K562 (cell line): ENCODE measurements at regions not wholly inside any gene's neighbourhood (a gene's known extent, or its start where the extent isn't known, plus 50 kb on each side); places are given as distances from the start of the nearest gene placed in this dataset.

ENCODE experiments used
- ATAC-seq: fragments of 200-7000 bp; cut with Tn5 transposase; 3 replicates; pipeline ENCODE4 v1.9.1; 2020; ENCODE audit warnings: moderate library complexity
- BruUV-seq: library from RNA; stranded (reverse); fragments of 400-500 nt; replicated peaks from 2 replicates; lab custom pipeline; 2021; lab: Mats Ljungman, UMichigan
- CTCF ChIA-PET: fragments of 300-600 bp; formaldehyde crosslinking; extraction: SDS; loops from one replicate; lab custom pipeline; 2021; ENCODE audit warnings: low intra/inter-chr PET ratio; lab: Yijun Ruan, JAX
- POLR2A ChIA-PET: fragments of 300-600, 350-650 bp; sonication (Branson Sonifier 250); formaldehyde crosslinking; extraction: SDS; loops from one replicate; lab custom pipeline; 2021; ENCODE audit warnings: antibody characterized with exemption, inconsistent platforms; lab: Yijun Ruan, JAX
- DNase-seq, 4 experiments: peaks; one replicate each; pipeline versions ENCODE4 v3.0.0 to v3.0.0-alpha.2; 2011 to 2018; ENCODE audit warnings: low spot score in 3 of 4, mixed read lengths in 3 of 4; ENCODE audit errors: extremely low read depth in 1 of 4
- FAIRE-seq: peaks from 2 replicates; lab custom pipeline; 2011; peaks lifted over from hg19 to GRCh38; lab: Jason Lieb, UNC
- H2AFZ ChIP-seq: 2 replicates; pipeline ENCODE4 v1.6.0; 2011; ENCODE audit warnings: low read depth, low read length, control low read depth, inconsistent platforms
- H3K27ac ChIP-seq: fragments of 200-600 bp; 3 replicates; pipeline ENCODE4 v1.8.0; 2011; ENCODE audit warnings: low read depth, mild to moderate bottlenecking, control low read depth, inconsistent platforms, low read length, moderate library complexity, mixed read lengths; ENCODE audit errors: extremely low read depth
- H3K27me3 ChIP-seq, 2 experiments: fragments of 300-600 bp in 1 of 2; 2 replicates in 1 of 2; 3 replicates in 1 of 2; pipeline versions ENCODE4 v1.6.0 to v1.8.0; 2011; ENCODE audit warnings: inconsistent platforms in 2 of 2, low read length in 2 of 2, mild to moderate bottlenecking in 1 of 2, mixed read lengths in 1 of 2, moderate library complexity in 1 of 2; ENCODE audit not compliant: control insufficient read depth in 2 of 2, insufficient read depth in 2 of 2
- H3K36me3 ChIP-seq: fragments of 300-600 bp; 3 replicates; pipeline ENCODE4 v1.8.0; 2011; ENCODE audit warnings: mild to moderate bottlenecking, low read length, inconsistent platforms; ENCODE audit not compliant: control insufficient read depth, insufficient read depth
- H3K4me1 ChIP-seq, 2 experiments: fragments of 200-600 bp in 1 of 2; replicated peaks in 1 of 2; 2 replicates in 1 of 2; 3 replicates in 1 of 2; pipeline versions ENCODE4 v1.5.1 to v1.8.0; 2011; ENCODE audit warnings: inconsistent platforms in 2 of 2, low read length in 2 of 2, mild to moderate bottlenecking in 1 of 2, mixed read lengths in 1 of 2, moderate library complexity in 1 of 2; ENCODE audit not compliant: control insufficient read depth in 2 of 2, insufficient read depth in 2 of 2
- H3K4me2 ChIP-seq: 2 replicates; pipeline ENCODE4 v1.6.1; 2011; ENCODE audit warnings: low read length, control low read depth, inconsistent platforms, mixed read lengths; ENCODE audit not compliant: insufficient read depth
- H3K4me3 ChIP-seq: fragments of 200-600 bp; sonication (generic), shearing (Covaris generic); 2 replicates; pipeline ENCODE4 v1.5.1; 2016; ENCODE audit warnings: control low read depth, inconsistent platforms
- H3K79me2 ChIP-seq: fragments of 200-600 bp; 3 replicates; pipeline ENCODE4 v1.8.0; 2011; ENCODE audit warnings: low read length, inconsistent platforms; ENCODE audit not compliant: control insufficient read depth, insufficient read depth
- H3K9ac ChIP-seq, 2 experiments: 2 replicates each; pipeline versions ENCODE4 v1.6.0 to v1.6.1; 2011; ENCODE audit warnings: low read depth in 2 of 2, low read length in 2 of 2, control low read depth in 1 of 2, inconsistent platforms in 1 of 2, mild to moderate bottlenecking in 1 of 2, mixed read lengths in 1 of 2; ENCODE audit not compliant: insufficient read depth in 1 of 2
- H3K9me1 ChIP-seq: one replicate; pipeline ENCODE4 v1.6.0; 2011; ENCODE audit warnings: inconsistent platforms, mild to moderate bottlenecking, low read length, moderate library complexity; ENCODE audit not compliant: control insufficient read depth, insufficient read depth
- H3K9me3 ChIP-seq: replicated peaks from 2 replicates; pipeline ENCODE4 v1.5.1; 2011; ENCODE audit warnings: low read depth, low read length, inconsistent platforms; ENCODE audit not compliant: control insufficient read depth, insufficient read depth
- H4K20me1 ChIP-seq: replicated peaks from 2 replicates; pipeline ENCODE4 v1.6.1; 2011; ENCODE audit warnings: low read length, inconsistent platforms, mixed read lengths; ENCODE audit not compliant: control insufficient read depth, insufficient read depth
- ESRRA ChIP-seq: fragments of 450-650 bp; IDR thresholded peaks from 2 replicates; pipeline ENCODE4 v1.6.1; 2014; ENCODE audit warnings: low read depth, mild to moderate bottlenecking, moderate library complexity, borderline replicate concordance
- WGBS: fragments of 100-300 bp; shearing (Covaris generic); methylation state at CpG from one replicate; pipeline ENCODE4 v1.1.6; 2016; ENCODE audit warnings: low coverage, mixed read lengths; ENCODE audit not compliant: insufficient coverage; ENCODE audit errors: missing lambda C conversion rate; 5-methylcytosine and 5-hydroxymethylcytosine counted together
- in situ Hi-C: fragments of 300-500 bp; cut with MboI; formaldehyde crosslinking; loops from 4 replicates; pipeline ENCODE4 v1.15.0; 2018; ENCODE audit warnings: inconsistent platforms, mixed read lengths
- intact Hi-C: fragments of 100-400 bp; cut with micrococcal nuclease; formaldehyde crosslinking; loops from 2 replicates; pipeline ENCODE4 v1.14.2; 2022
- TF ChIP-seq, protein P1 (sequence below), 2 experiments: fragments of 450-650 bp; IDR thresholded peaks; 2 replicates each; pipeline ENCODE4 v1.6.1; 2018; ENCODE audit warnings: mild to moderate bottlenecking in 2 of 2, low read depth in 1 of 2; ENCODE audit not compliant: partially characterized antibody in 2 of 2

DNA sequence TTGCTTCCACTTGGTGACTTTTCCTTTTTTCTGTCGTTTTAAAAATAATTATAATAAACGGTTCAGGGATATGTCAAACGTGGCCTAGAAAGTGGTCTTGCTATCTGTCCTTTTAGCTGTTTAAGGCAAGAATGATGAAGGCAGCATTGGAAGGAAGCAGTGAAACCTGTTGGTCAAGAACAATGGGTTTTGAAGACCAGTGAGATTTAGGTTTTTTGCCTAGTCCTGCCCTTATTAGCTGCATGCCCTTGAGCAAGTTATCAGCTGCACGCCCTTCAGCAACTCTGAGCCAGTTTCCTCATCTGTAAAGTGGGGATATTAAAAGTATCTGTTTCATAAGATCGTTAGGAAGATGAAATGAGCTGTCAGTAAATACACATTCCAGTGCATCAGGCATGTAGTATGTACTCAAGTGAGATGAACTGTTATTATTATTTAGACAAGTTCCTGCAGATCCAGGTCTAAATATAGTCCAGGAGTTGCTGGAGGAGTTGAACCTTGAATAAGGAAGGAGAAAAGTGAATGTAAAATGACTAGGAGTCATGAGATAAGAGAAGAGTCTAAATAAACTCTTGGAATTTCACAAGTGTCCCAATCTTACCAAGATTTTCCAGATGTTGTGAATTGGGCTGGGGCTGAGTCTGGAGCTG, 90.8 kb upstream of the HSD17B12 start:
- intact Hi-C loops: loop anchor here (5.0 kb wide), 2 partner anchors 118 to 223 kb away; no protein-coding TSS in a partner anchor
- Histone ChIP-seq H3K9ac (no peak overlapping the region), H3K79me2 (no peaks in the 10 kb centered on the region)
- FAIRE-seq: no peak
- TF ChIP-seq ESRRA: 0 out of 2 replicates have a peak, but pooled peaks have one; percentile 23
- TF ChIP-seq, protein P1, sequence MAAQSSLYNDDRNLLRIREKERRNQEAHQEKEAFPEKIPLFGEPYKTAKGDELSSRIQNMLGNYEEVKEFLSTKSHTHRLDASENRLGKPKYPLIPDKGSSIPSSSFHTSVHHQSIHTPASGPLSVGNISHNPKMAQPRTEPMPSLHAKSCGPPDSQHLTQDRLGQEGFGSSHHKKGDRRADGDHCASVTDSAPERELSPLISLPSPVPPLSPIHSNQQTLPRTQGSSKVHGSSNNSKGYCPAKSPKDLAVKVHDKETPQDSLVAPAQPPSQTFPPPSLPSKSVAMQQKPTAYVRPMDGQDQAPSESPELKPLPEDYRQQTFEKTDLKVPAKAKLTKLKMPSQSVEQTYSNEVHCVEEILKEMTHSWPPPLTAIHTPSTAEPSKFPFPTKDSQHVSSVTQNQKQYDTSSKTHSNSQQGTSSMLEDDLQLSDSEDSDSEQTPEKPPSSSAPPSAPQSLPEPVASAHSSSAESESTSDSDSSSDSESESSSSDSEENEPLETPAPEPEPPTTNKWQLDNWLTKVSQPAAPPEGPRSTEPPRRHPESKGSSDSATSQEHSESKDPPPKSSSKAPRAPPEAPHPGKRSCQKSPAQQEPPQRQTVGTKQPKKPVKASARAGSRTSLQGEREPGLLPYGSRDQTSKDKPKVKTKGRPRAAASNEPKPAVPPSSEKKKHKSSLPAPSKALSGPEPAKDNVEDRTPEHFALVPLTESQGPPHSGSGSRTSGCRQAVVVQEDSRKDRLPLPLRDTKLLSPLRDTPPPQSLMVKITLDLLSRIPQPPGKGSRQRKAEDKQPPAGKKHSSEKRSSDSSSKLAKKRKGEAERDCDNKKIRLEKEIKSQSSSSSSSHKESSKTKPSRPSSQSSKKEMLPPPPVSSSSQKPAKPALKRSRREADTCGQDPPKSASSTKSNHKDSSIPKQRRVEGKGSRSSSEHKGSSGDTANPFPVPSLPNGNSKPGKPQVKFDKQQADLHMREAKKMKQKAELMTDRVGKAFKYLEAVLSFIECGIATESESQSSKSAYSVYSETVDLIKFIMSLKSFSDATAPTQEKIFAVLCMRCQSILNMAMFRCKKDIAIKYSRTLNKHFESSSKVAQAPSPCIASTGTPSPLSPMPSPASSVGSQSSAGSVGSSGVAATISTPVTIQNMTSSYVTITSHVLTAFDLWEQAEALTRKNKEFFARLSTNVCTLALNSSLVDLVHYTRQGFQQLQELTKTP (IDR thresholded peaks at IDR 0.05; ENCODE audit: low read depth in 1 of 2, partially characterized antibody in 2 of 2): no peak
- TF ChIP-seq, all 486 proteins: peak for 1
- DNase-seq (no peak), ATAC-seq (no peak)
- in situ Hi-C loops: loop anchor here (10.0 kb wide), 1 partner anchor 215 kb away; no protein-coding TSS in a partner anchor
- WGBS: 2% methylated on average over 5 of the region's 5 CpGs
- Histone ChIP-seq H4K20me1 (no peaks in the 10 kb centered on the region), H3K9me3 (no peaks in the 10 kb centered on the region), H3K27me3 (peaks cover 2% of the 10 kb centered on the region in 2 experiments; a peak in 3 of 5 replicates), H3K4me3 (no peak overlapping the region), H2AFZ (no peak overlapping the region), H3K4me1 (no peaks in the 10 kb centered on the region), H3K9me1 (no peaks in the 10 kb centered on the region), H3K4me2 (no peak overlapping the region), H3K27ac (no peak overlapping the region), H3K36me3 (no peaks in the 10 kb centered on the region)
- POLR2A ChIA-PET: no interaction called here
- CTCF ChIA-PET: no interaction called here
- BruUV-seq: no TSS peak
